K562 (cell line): ENCODE measurements at regions not wholly inside any gene's neighbourhood (a gene's known extent, or its start where the extent isn't known, plus 50 kb on each side); places are given as distances from the start of the nearest gene placed in this dataset.

Experiments
- ATAC-seq: fragments of 200-7000 bp; cut with Tn5 transposase; 3 replicates; pipeline ENCODE4 v1.9.1; 2020; ENCODE audit warnings: moderate library complexity
- BruUV-seq: library from RNA; stranded (reverse); fragments of 400-500 nt; replicated peaks from 2 replicates; lab custom pipeline; 2021; lab: Mats Ljungman, UMichigan
- CTCF ChIA-PET: fragments of 300-600 bp; formaldehyde crosslinking; extraction: SDS; loops from one replicate; lab custom pipeline; 2021; ENCODE audit warnings: low intra/inter-chr PET ratio; lab: Yijun Ruan, JAX
- POLR2A ChIA-PET: fragments of 300-600, 350-650 bp; sonication (Branson Sonifier 250); formaldehyde crosslinking; extraction: SDS; loops from one replicate; lab custom pipeline; 2021; ENCODE audit warnings: antibody characterized with exemption, inconsistent platforms; lab: Yijun Ruan, JAX
- DNase-seq, 4 experiments: peaks; one replicate each; pipeline versions ENCODE4 v3.0.0 to v3.0.0-alpha.2; 2011 to 2018; ENCODE audit warnings: low spot score in 3 of 4, mixed read lengths in 3 of 4; ENCODE audit errors: extremely low read depth in 1 of 4
- FAIRE-seq: peaks from 2 replicates; lab custom pipeline; 2011; peaks lifted over from hg19 to GRCh38; lab: Jason Lieb, UNC
- H2AFZ ChIP-seq: 2 replicates; pipeline ENCODE4 v1.6.0; 2011; ENCODE audit warnings: low read depth, low read length, control low read depth, inconsistent platforms
- H3K27ac ChIP-seq: fragments of 200-600 bp; 3 replicates; pipeline ENCODE4 v1.8.0; 2011; ENCODE audit warnings: low read depth, mild to moderate bottlenecking, control low read depth, inconsistent platforms, low read length, moderate library complexity, mixed read lengths; ENCODE audit errors: extremely low read depth
- H3K27me3 ChIP-seq, 2 experiments: fragments of 300-600 bp in 1 of 2; 2 replicates in 1 of 2; 3 replicates in 1 of 2; pipeline versions ENCODE4 v1.6.0 to v1.8.0; 2011; ENCODE audit warnings: inconsistent platforms in 2 of 2, low read length in 2 of 2, mild to moderate bottlenecking in 1 of 2, mixed read lengths in 1 of 2, moderate library complexity in 1 of 2; ENCODE audit not compliant: control insufficient read depth in 2 of 2, insufficient read depth in 2 of 2
- H3K36me3 ChIP-seq: fragments of 300-600 bp; 3 replicates; pipeline ENCODE4 v1.8.0; 2011; ENCODE audit warnings: mild to moderate bottlenecking, low read length, inconsistent platforms; ENCODE audit not compliant: control insufficient read depth, insufficient read depth
- H3K4me1 ChIP-seq, 2 experiments: fragments of 200-600 bp in 1 of 2; replicated peaks in 1 of 2; 2 replicates in 1 of 2; 3 replicates in 1 of 2; pipeline versions ENCODE4 v1.5.1 to v1.8.0; 2011; ENCODE audit warnings: inconsistent platforms in 2 of 2, low read length in 2 of 2, mild to moderate bottlenecking in 1 of 2, mixed read lengths in 1 of 2, moderate library complexity in 1 of 2; ENCODE audit not compliant: control insufficient read depth in 2 of 2, insufficient read depth in 2 of 2
- H3K4me2 ChIP-seq: 2 replicates; pipeline ENCODE4 v1.6.1; 2011; ENCODE audit warnings: low read length, control low read depth, inconsistent platforms, mixed read lengths; ENCODE audit not compliant: insufficient read depth
- H3K4me3 ChIP-seq: fragments of 200-600 bp; sonication (generic), shearing (Covaris generic); 2 replicates; pipeline ENCODE4 v1.5.1; 2016; ENCODE audit warnings: control low read depth, inconsistent platforms
- H3K79me2 ChIP-seq: fragments of 200-600 bp; 3 replicates; pipeline ENCODE4 v1.8.0; 2011; ENCODE audit warnings: low read length, inconsistent platforms; ENCODE audit not compliant: control insufficient read depth, insufficient read depth
- H3K9ac ChIP-seq, 2 experiments: 2 replicates each; pipeline versions ENCODE4 v1.6.0 to v1.6.1; 2011; ENCODE audit warnings: low read depth in 2 of 2, low read length in 2 of 2, control low read depth in 1 of 2, inconsistent platforms in 1 of 2, mild to moderate bottlenecking in 1 of 2, mixed read lengths in 1 of 2; ENCODE audit not compliant: insufficient read depth in 1 of 2
- H3K9me1 ChIP-seq: one replicate; pipeline ENCODE4 v1.6.0; 2011; ENCODE audit warnings: inconsistent platforms, mild to moderate bottlenecking, low read length, moderate library complexity; ENCODE audit not compliant: control insufficient read depth, insufficient read depth
- H3K9me3 ChIP-seq: replicated peaks from 2 replicates; pipeline ENCODE4 v1.5.1; 2011; ENCODE audit warnings: low read depth, low read length, inconsistent platforms; ENCODE audit not compliant: control insufficient read depth, insufficient read depth
- H4K20me1 ChIP-seq: replicated peaks from 2 replicates; pipeline ENCODE4 v1.6.1; 2011; ENCODE audit warnings: low read length, inconsistent platforms, mixed read lengths; ENCODE audit not compliant: control insufficient read depth, insufficient read depth
- CREM ChIP-seq: IDR thresholded peaks from 2 replicates; pipeline ENCODE4 v1.6.1; 2014; ENCODE audit warnings: antibody characterized with exemption, low read depth
- CTCF ChIP-seq, 3 experiments: IDR thresholded peaks in 2 of 3; conservative IDR thresholded peaks in 1 of 3; 2 replicates each; pipeline ENCODE4 v1.5.1; 2011 to 2012; ENCODE audit warnings: low read length in 3 of 3, mild to moderate bottlenecking in 3 of 3, control low read depth in 2 of 3, improper control_type of control experiment in 1 of 3, inconsistent platforms in 1 of 3, low read depth in 1 of 3, mixed read lengths in 1 of 3, moderate library complexity in 1 of 3; ENCODE audit not compliant: insufficient read depth in 2 of 3
- E2F8 ChIP-seq: fragments of 450-650 bp; IDR thresholded peaks from 2 replicates; pipeline ENCODE4 v1.7.1; 2018; ENCODE audit warnings: mild to moderate bottlenecking, low read depth; ENCODE audit not compliant: partially characterized antibody
- MTA2 ChIP-seq: fragments of 450-650 bp; IDR thresholded peaks from 2 replicates; pipeline ENCODE4 v1.6.1; 2016; ENCODE audit warnings: low read depth
- PCBP2 ChIP-seq: fragments of 200-400 bp; formaldehyde crosslinking; IDR thresholded peaks from 2 replicates; pipeline ENCODE4 v1.6.1; 2018; ENCODE audit warnings: low read length, low read depth, mild to moderate bottlenecking, moderate library complexity; ENCODE audit not compliant: poor library complexity, severe bottlenecking
- SIN3A ChIP-seq, 2 experiments: fragments of 150-350 bp in 1 of 2; IDR thresholded peaks; 2 replicates each; pipeline ENCODE4 v1.6.1; 2011 to 2016; ENCODE audit warnings: borderline replicate concordance in 2 of 2, low read depth in 2 of 2, low read length in 2 of 2, mild to moderate bottlenecking in 2 of 2, moderate library complexity in 2 of 2; ENCODE audit not compliant: control insufficient read depth in 1 of 2
- SMARCE1 ChIP-seq: fragments of 450-650 bp; IDR thresholded peaks from 2 replicates; pipeline ENCODE4 v1.7.1; 2016; ENCODE audit warnings: mild to moderate bottlenecking
- ZFP36 ChIP-seq: fragments of 150-350 bp; IDR thresholded peaks from 2 replicates; pipeline ENCODE4 v1.6.1; 2018; ENCODE audit warnings: low read length, low read depth; ENCODE audit not compliant: partially characterized antibody
- ZNF140 ChIP-seq: fragments of 250-450 bp; sonication (Bioruptor Pico); IDR thresholded peaks from 2 replicates; pipeline ENCODE4 v1.8.0; 2021; ENCODE audit warnings: moderate library complexity, mild to moderate bottlenecking, inconsistent platforms
- WGBS: fragments of 100-300 bp; shearing (Covaris generic); methylation state at CpG from one replicate; pipeline ENCODE4 v1.1.6; 2016; ENCODE audit warnings: low coverage, mixed read lengths; ENCODE audit not compliant: insufficient coverage; ENCODE audit errors: missing lambda C conversion rate; 5-methylcytosine and 5-hydroxymethylcytosine counted together
- in situ Hi-C: fragments of 300-500 bp; cut with MboI; formaldehyde crosslinking; loops from 4 replicates; pipeline ENCODE4 v1.15.0; 2018; ENCODE audit warnings: inconsistent platforms, mixed read lengths
- intact Hi-C: fragments of 100-400 bp; cut with micrococcal nuclease; formaldehyde crosslinking; loops from 2 replicates; pipeline ENCODE4 v1.14.2; 2022

GRCh38 chr11:29024386-29024785, 916.2 kb downstream of the METTL15 start:
- H3K9ac ChIP-seq, result no peak overlapping the region
- no peaks in the 10 kb centered on the region for H4K20me1 ChIP-seq
- H3K4me3 ChIP-seq, result no peak overlapping the region
- DNase-seq, result no peak
- in situ Hi-C loops, result no loop called here
- no peak overlapping the region for H3K4me2 ChIP-seq
- no TSS peak for BruUV-seq
- H3K9me3 ChIP-seq, result no peaks in the 10 kb centered on the region; the same call in 1 of the 2 replicates
- FAIRE-seq, result no peak
- H3K4me1 ChIP-seq, result no peaks in the 10 kb centered on the region
- no peaks in the 10 kb centered on the region for H3K9me1 ChIP-seq
- 2% methylated on average over 4 of the region's 4 CpGs for WGBS
- no peaks in the 10 kb centered on the region for H3K36me3 ChIP-seq
- H3K27ac ChIP-seq, result no peak overlapping the region
- ATAC-seq, result no peak
- POLR2A ChIA-PET, result no interaction called here
- H3K27me3 ChIP-seq, result no peaks in the 10 kb centered on the region
- H2AFZ ChIP-seq, result no peak overlapping the region
- TF ChIP-seq PCBP2 (no peak), ZNF140 (CRISPR knock-in tag) (no peak), CTCF (IDR thresholded peaks at IDR 0.05 in 2 of 3, conservative IDR thresholded peaks at IDR 0.05 in 1 of 3; ENCODE audit: insufficient read depth in 2 of 3, low read depth in 1 of 3, low read length in 3 of 3) (no peak), E2F8 (no peak), SMARCE1 (no peak), SIN3A (IDR thresholded peaks at IDR 0.05; ENCODE audit: borderline replicate concordance in 2 of 2, control insufficient read depth in 1 of 2, low read depth in 2 of 2, low read length in 2 of 2) (no peak), MTA2 (no peak), ZFP36 (no peak), CREM (no peak)
- CTCF ChIA-PET, result no interaction called here
- intact Hi-C loops, result no loop called here
- no peaks in the 10 kb centered on the region for H3K79me2 ChIP-seq
